ENCODE measurements at regions not wholly inside any gene's neighbourhood (a gene's known extent, or its start where the extent isn't known, plus 50 kb on each side); places are given as distances from the start of the nearest gene placed in this dataset.

- no peak for DNase-seq
These were observed 188.1 kb upstream of the CEP162 start for GRCh38 chr6:84415517-84415916.

GRCh38 chr6:84415068-84415467, 187.6 kb upstream of the CEP162 start:
- no peak for DNase-seq

- no peak for DNase-seq
These were observed 187.1 kb upstream of the CEP162 start for GRCh38 chr6:84414531-84414930.

GRCh38 chr6:84411060-84411629, 183.7 kb upstream of the CEP162 start:
- DNase-seq, result peak; percentile 38

GRCh38 chr6:84409911-84410310, 182.5 kb upstream of the CEP162 start:
- DNase-seq, result no peak

- DNase-seq, result no peak
These were observed 180.6 kb upstream of the CEP162 start for GRCh38 chr6:84408028-84408427.

GRCh38 chr6:84403545-84403944, 176.1 kb upstream of the CEP162 start:
- no peak for DNase-seq

GRCh38 chr6:84399003-84399402, 171.6 kb upstream of the CEP162 start:
- DNase-seq, result no peak

- no peak for DNase-seq
These were observed 164.8 kb upstream of the CEP162 start for GRCh38 chr6:84392261-84392660.

GRCh38 chr6:84390851-84391250, 163.4 kb upstream of the CEP162 start:
- DNase-seq, result no peak

- DNase-seq, result no peak
These were observed 162.9 kb upstream of the CEP162 start for GRCh38 chr6:84390334-84390733.

GRCh38 chr6:84379142-84379541, 151.7 kb upstream of the CEP162 start:
- no peak for DNase-seq

- DNase-seq, result no peak
These were observed 144.8 kb upstream of the CEP162 start for GRCh38 chr6:84372290-84372689.

- DNase-seq, result no peak
These were observed 144.2 kb upstream of the CEP162 start for GRCh38 chr6:84371681-84372080.

- DNase-seq, result no peak
These were observed 134.9 kb upstream of the CEP162 start for GRCh38 chr6:84362193-84362821.

- DNase-seq, result no peak
These were observed 134.1 kb upstream of the CEP162 start for GRCh38 chr6:84361372-84362192.

- DNase-seq, result no peak
These were observed 132.6 kb upstream of the CEP162 start for GRCh38 chr6:84360039-84360438.

GRCh38 chr6:84358581-84358980, 131.1 kb upstream of the CEP162 start:
- DNase-seq, result no peak

- DNase-seq, result no peak
These were observed 130.2 kb upstream of the CEP162 start for GRCh38 chr6:84357631-84358030.

GRCh38 chr6:84356907-84357306, 129.5 kb upstream of the CEP162 start:
- no peak for DNase-seq

- DNase-seq, result no peak
These were observed 126.3 kb upstream of the CEP162 start for GRCh38 chr6:84353459-84354423.

- DNase-seq, result peak; percentile 46
These were observed 123.0 kb upstream of the CEP162 start for GRCh38 chr6:84350397-84350796.

GRCh38 chr6:84349542-84349941, 122.1 kb upstream of the CEP162 start:
- no peak for DNase-seq
